GM10266 (cell line): ENCODE measurements at regions not wholly inside any gene's neighbourhood (a gene's known extent, or its start where the extent isn't known, plus 50 kb on each side); places are given as distances from the start of the nearest gene placed in this dataset.
"Not testable (repeated sequence)": the region's sequence is repeated elsewhere in the genome, so short reads cannot be mapped to it uniquely, and the experiment has no call there.

Source experiments
- DNase-seq: peaks from one replicate; pipeline ENCODE4 v3.0.0; 2012; ENCODE audit errors: extremely low spot score
- CTCF ChIP-seq: IDR thresholded peaks from 2 replicates; pipeline ENCODE4 v1.5.1; 2012; ENCODE audit warnings: mild to moderate bottlenecking, low read depth; ENCODE audit not compliant: control insufficient read depth, insufficient read depth; ENCODE audit errors: missing control alignments

- DNase-seq, result no peak
- no peak for TF ChIP-seq CTCF
Measured at GRCh38 chr7:140267381-140268226, 90.8 kb upstream of the KDM7A start.

DNA sequence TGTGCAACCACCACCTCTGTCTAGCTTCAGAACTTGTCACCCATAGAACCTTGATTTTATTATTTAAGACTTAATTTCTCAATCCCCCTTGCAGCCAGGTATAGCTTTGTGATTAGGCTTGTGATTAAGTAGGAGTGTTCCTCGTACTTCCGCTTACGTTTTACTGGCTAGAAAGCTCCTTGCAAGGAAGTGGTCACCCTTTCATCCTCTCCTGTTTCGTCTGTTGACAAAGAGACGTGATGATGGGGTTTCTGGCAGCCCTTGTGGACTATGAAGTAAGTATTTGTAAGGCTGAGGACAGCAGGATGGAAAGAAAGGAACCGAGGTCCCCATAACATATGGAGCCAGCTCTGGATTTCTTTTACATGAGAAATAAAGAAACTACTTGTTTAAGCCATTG, 86.5 kb upstream of the KDM7A start:
- no peak for DNase-seq
- no peak for TF ChIP-seq CTCF

- DNase-seq, result no peak
- no peak for TF ChIP-seq CTCF
Measured at GRCh38 chr7:140262242-140262903, 85.6 kb upstream of the KDM7A start.

DNA sequence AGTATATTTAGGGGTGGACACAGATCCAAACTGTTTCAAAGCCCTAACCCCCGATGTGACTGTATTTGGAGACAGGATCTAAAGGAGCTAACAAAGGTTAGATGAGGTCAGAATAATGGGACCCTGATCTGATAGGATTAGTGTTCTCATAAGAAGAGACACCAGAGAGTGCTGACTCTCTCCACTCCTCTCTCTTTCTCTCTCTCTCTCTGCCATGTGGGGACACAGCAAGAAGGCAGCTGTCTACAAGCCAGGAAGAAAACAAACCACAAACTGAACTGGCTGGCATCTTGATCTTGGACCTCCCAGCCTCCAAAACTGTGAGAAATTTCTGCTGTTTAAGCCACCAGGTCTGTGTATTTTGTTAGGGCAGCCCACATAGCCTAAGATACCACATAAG, 84.7 kb upstream of the KDM7A start:
- no peak for DNase-seq
- TF ChIP-seq CTCF, result no peak

DNA sequence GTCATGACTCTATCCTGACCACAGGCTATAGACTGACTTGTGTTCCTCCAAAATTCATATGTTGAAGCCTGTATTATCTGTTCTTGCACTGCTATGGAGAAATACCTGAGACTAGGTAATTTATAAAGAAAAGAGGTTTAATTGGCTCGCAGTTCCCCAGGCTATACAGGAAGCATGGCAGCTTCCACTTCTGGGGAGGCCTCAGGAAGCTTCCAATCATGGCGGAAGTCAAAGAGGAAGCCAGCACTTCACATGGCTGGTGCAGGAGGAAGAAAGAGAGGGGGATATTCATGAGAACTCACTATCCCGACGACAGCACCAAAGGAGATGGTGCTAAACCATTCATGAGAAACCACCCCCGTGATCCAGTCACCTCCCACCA, 84.3 kb upstream of the KDM7A start:
- no peak for DNase-seq
- no peak for TF ChIP-seq CTCF

DNA sequence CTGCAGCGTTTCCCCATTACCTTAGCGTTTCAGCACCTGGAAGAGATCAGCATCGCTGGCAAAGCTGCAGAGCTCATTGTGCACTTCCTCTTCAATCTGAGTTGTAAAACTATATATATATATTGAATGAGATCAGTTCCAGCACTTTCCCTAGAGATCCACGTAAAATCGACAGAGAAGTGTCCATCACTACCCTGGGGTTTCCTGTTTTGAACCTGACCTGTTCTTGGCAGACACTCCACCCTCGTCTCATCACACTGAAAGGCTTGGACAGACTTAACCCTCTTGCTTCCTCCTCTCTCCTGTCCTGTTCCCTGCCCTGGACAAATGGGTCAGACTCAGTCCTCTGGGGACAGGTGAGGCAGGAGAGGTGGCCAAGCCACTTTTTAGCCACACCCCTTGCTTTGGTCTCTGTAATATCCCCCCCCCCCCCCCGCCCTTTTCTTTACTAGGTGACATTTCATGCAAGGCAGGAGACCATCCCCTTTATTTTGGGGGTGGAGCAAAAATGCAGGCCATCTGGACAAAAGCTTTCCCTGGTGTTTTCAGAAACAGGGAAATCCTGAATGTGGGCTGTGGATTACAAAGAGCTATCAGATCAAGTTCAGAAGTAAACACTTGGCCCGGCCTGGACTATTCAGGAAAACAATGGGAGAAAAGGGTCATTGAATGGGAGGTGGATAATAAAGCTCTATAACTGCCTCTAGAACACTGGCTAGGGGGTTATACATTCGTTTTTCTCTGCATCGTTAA, 83.7 kb upstream of the KDM7A start:
- TF ChIP-seq CTCF, result no peak
- DNase-seq, result no peak

GRCh38 chr7:140257278-140257677, 80.5 kb upstream of the KDM7A start:
- not testable (repeated sequence) for DNase-seq

DNA sequence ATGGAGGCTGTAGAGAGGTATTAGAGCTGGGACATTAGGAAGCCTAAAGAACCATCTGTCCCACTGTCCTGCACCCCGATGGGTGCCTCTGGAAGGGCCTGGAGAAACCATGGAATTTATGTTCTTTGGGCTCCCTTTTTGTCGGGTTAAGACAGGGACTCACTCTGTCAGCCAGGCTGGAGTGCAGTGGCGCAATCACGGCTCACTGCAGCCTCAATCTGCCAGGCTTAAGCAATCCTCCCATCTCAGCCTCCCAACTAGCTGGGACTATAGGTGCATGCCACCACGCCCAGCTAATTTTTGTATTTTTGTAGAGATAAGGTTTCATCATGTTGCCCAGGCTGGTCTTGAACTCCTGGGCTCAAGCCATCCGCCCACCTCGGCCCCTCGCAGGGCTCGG, 78.2 kb upstream of the KDM7A start:
- DNase-seq, result not testable (repeated sequence)
